Smooth muscle cell (in vitro differentiated cells): ENCODE measurements at regions not wholly inside any gene's neighbourhood (a gene's known extent, or its start where the extent isn't known, plus 50 kb on each side); places are given as distances from the start of the nearest gene placed in this dataset.
A peak's percentile ranks its signal among the peaks of the same experiment; 100 is the strongest.

Experiments used
- DNase-seq: peaks from one replicate; lab custom pipeline; 2025; ENCODE audit not compliant: unreplicated experiment; lab: John Stamatoyannopoulos, UW
- H2AFZ ChIP-seq: fragments of 200-600 bp; sonication (generic); 2 replicates; pipeline ENCODE4 v1.6.0; 2016; ENCODE audit warnings: antibody characterized with exemption, low read depth, mild to moderate bottlenecking
- H3F3A ChIP-seq: fragments of 200-600 bp; sonication (generic); 2 replicates; pipeline ENCODE4 v1.6.0; 2017; ENCODE audit warnings: antibody characterized with exemption, low read depth
- H3K27ac ChIP-seq: fragments of 200-600 bp; sonication (generic); 2 replicates; pipeline ENCODE4 v1.5.1; 2016; ENCODE audit warnings: low read depth, mild to moderate bottlenecking
- H3K27me3 ChIP-seq: fragments of 200-600 bp; sonication (generic); 2 replicates; pipeline ENCODE4 v1.6.1; 2016; ENCODE audit warnings: low read depth, mild to moderate bottlenecking
- H3K36me3 ChIP-seq: fragments of 200-600 bp; sonication (generic); 2 replicates; pipeline ENCODE4 v1.5.1; 2016; ENCODE audit warnings: low read depth
- H3K4me1 ChIP-seq: fragments of 200-600 bp; sonication (generic); 2 replicates; pipeline ENCODE4 v1.5.1; 2016; ENCODE audit warnings: low read depth
- H3K4me2 ChIP-seq: fragments of 200-600 bp; sonication (generic); 2 replicates; pipeline ENCODE4 v1.6.0; 2016; ENCODE audit warnings: mild to moderate bottlenecking
- H3K4me3 ChIP-seq: fragments of 200-600 bp; sonication (generic); 2 replicates; pipeline ENCODE4 v1.5.1; 2016; ENCODE audit warnings: mild to moderate bottlenecking
- H3K79me2 ChIP-seq: fragments of 200-600 bp; sonication (generic); 2 replicates; pipeline ENCODE4 v1.6.0; 2016; ENCODE audit warnings: low read depth, mild to moderate bottlenecking
- H3K9ac ChIP-seq: fragments of 200-600 bp; sonication (generic); 2 replicates; pipeline ENCODE4 v1.6.0; 2016; ENCODE audit warnings: low read depth
- H3K9me3 ChIP-seq: fragments of 200-600 bp; sonication (generic); replicated peaks from 2 replicates; pipeline ENCODE4 v1.5.1; 2016; ENCODE audit warnings: low read depth
- H4K20me1 ChIP-seq: fragments of 200-600 bp; sonication (generic); 2 replicates; pipeline ENCODE4 v1.6.0; 2016; ENCODE audit warnings: low read depth
- WGBS: methylation state at CpG from one replicate; pipeline ENCODE4 v1.1.7; 2016; ENCODE audit warnings: low lambda C conversion rate; 5-methylcytosine and 5-hydroxymethylcytosine counted together
- TF ChIP-seq, protein P1 (sequence below): fragments of 200-600 bp; sonication (generic); IDR thresholded peaks from 2 replicates; pipeline ENCODE4 v1.5.1; 2017; ENCODE audit warnings: borderline replicate concordance, mild to moderate bottlenecking, antibody characterized with exemption; ENCODE audit not compliant: insufficient read depth, poor library complexity, severe bottlenecking

DNA sequence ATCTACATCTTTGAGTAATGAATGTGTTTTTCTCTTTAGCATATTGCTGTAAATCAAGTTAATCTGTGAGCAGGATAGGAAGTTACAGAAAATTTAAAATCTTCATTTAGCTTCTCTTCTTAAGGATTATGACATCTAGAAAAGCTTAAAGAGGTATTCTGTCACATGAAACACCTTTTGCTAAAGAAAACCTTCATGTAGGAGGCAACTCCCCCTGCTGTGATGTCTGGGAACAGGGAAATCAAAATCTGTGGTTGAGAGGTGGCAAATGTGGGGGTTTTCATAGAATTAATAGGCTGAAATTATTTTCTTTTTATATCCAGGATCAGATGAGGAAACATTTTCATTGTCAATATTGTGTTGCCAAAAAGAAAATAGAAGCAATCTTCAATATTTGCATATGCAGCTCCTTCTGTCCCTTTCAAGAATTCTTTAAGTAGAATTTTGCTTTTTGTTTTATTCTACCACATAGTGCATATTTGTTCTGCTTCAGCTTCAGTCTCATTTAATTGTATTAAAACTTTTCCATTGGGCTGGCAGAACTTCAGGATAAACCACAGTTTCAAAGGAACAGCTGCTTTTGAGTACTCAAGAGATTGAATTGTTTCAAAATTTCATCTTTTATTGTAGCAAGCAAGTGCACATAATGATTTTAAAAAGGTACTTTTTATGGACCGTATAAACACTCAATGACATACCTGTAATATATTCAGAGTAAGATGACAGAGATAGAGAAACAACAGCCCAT, 128.4 kb downstream of the RAP2B start:
- DNase-seq, result no peak

DNA sequence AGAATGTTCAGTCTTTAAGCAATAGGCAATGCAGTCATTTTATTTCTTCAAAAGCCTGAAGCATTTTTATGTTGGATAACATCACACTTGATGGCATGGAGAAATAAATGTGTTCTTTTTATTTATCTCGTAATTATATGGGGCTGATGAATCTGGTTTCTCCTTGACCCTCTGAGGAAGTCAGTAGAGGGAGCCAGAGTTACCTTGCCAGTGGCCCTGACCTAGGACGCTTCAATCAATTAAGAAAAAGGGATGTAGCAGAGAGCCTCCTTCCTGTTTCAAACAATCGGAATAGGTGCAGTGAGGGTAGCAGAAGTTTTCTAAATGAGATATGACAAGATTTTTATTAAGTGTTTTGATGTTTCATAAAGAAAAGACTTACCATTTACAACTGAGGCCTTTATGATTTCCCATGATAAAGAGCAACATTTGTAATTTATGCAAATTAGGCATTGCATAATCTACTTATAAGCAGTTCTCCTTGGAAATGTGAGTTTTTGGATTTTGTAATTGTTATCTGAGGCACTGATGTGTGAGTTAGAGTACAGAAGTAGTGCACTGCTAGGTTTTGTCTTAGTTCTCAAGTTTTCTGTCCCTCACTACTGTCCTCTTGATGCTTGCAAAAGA, 129.1 kb downstream of the RAP2B start:
- TF ChIP-seq, protein P1, sequence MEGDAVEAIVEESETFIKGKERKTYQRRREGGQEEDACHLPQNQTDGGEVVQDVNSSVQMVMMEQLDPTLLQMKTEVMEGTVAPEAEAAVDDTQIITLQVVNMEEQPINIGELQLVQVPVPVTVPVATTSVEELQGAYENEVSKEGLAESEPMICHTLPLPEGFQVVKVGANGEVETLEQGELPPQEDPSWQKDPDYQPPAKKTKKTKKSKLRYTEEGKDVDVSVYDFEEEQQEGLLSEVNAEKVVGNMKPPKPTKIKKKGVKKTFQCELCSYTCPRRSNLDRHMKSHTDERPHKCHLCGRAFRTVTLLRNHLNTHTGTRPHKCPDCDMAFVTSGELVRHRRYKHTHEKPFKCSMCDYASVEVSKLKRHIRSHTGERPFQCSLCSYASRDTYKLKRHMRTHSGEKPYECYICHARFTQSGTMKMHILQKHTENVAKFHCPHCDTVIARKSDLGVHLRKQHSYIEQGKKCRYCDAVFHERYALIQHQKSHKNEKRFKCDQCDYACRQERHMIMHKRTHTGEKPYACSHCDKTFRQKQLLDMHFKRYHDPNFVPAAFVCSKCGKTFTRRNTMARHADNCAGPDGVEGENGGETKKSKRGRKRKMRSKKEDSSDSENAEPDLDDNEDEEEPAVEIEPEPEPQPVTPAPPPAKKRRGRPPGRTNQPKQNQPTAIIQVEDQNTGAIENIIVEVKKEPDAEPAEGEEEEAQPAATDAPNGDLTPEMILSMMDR, result peak; percentile 47
- H3K79me2 ChIP-seq, result no peaks in the 10 kb centered on the region
- H2AFZ ChIP-seq, result peak overlapping the region; percentile 45
- H3K36me3 ChIP-seq, result no peaks in the 10 kb centered on the region
- H3K27ac ChIP-seq, result peak overlapping the region; percentile 81
- no peaks in the 10 kb centered on the region for H3K27me3 ChIP-seq
- no peaks in the 10 kb centered on the region for H3K9me3 ChIP-seq
- no peak overlapping the region for H3K4me2 ChIP-seq
- no peak overlapping the region for H3K4me3 ChIP-seq
- 51% methylated on average over 3 of the region's 3 CpGs for WGBS
- no peaks in the 10 kb centered on the region for H3F3A ChIP-seq
- H4K20me1 ChIP-seq, result no peaks in the 10 kb centered on the region
- no peak for DNase-seq
- peaks cover 10% of the 10 kb centered on the region for H3K4me1 ChIP-seq
- H3K9ac ChIP-seq, result no peak overlapping the region

More for the DNA sequence above, 128.4 kb downstream of the RAP2B start:
- WGBS, result 59% methylated on average over 1 of the region's 1 CpG
- Histone ChIP-seq H3K36me3 (no peaks in the 10 kb centered on the region), H3K9me3 (no peaks in the 10 kb centered on the region), H3K4me3 (no peak overlapping the region), H3K27me3 (no peaks in the 10 kb centered on the region), H3K9ac (no peak overlapping the region), H3F3A (peaks cover 1% of the 10 kb centered on the region), H3K4me1 (peaks cover 13% of the 10 kb centered on the region), H3K27ac (peak overlapping the region; percentile 81), H3K4me2 (peak overlapping the region; percentile 42), H3K79me2 (no peaks in the 10 kb centered on the region), H2AFZ (no peak overlapping the region), H4K20me1 (no peaks in the 10 kb centered on the region)
- TF ChIP-seq, protein P1, result peak; percentile 24

DNA sequence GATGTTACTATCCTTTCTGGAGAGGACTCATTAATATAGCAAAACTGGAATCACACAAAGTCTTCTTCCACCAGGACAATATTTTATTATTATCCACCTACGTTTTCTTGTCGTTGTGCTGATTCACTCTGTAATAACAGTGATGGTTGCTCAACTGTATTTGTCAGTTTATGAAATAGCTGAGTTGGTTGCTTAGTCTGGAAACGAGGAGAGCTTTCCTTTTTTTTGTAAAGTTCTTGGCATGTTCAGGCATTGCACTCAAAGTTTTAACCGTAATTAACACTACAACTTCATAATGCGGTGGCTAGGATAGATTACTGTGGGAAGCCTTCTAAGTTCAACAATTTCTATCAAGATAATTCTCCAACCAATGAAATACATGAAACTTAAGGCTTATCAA, 131.2 kb downstream of the RAP2B start:
- H3K9me3 ChIP-seq, result no peaks in the 10 kb centered on the region
- H3K79me2 ChIP-seq, result no peaks in the 10 kb centered on the region
- H3K27me3 ChIP-seq, result no peaks in the 10 kb centered on the region
- peak overlapping the region; percentile 87 for H3K27ac ChIP-seq
- H3K36me3 ChIP-seq, result no peaks in the 10 kb centered on the region
- TF ChIP-seq, protein P1, result no peak
- H4K20me1 ChIP-seq, result no peaks in the 10 kb centered on the region
- H3F3A ChIP-seq, result no peaks in the 10 kb centered on the region
- H3K9ac ChIP-seq, result peak overlapping the region; percentile 51
- no peak overlapping the region for H3K4me3 ChIP-seq
- WGBS, result 17% methylated on average over 5 of the region's 5 CpGs
- peak overlapping the region; percentile 71 for H3K4me2 ChIP-seq
- no peak for DNase-seq
- peak overlapping the region; percentile 87 for H2AFZ ChIP-seq
- peaks cover 2% of the 10 kb centered on the region for H3K4me1 ChIP-seq

DNA sequence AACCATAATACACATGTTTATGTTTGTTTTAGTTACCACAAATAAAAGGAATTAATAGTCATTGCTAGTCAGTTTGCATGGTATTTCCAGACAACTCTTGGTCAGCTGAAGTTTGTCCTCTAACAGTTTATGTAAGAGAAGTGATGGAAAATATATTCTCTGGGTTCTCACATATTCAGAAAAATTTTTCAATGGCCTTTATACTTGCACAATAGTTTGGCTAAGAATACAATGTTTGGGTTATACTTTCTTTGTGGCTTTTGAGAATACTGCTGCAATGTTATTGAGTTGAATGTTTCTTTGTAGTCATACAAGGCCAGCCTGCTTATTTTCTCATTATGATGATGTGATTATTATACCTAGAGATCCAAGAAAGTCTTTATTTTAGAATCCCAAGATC, 133.9 kb downstream of the RAP2B start:
- no peaks in the 10 kb centered on the region for H4K20me1 ChIP-seq
- no peaks in the 10 kb centered on the region for H3K79me2 ChIP-seq
- H3K9me3 ChIP-seq, result no peaks in the 10 kb centered on the region
- no peak for DNase-seq
- no peaks in the 10 kb centered on the region for H3K36me3 ChIP-seq
- H3K4me2 ChIP-seq, result no peak overlapping the region
- H3K27ac ChIP-seq, result peak overlapping the region; percentile 29
- TF ChIP-seq, protein P1, result no peak
- H3F3A ChIP-seq, result no peaks in the 10 kb centered on the region
- no peaks in the 10 kb centered on the region for H3K4me1 ChIP-seq
- no peak overlapping the region for H3K9ac ChIP-seq
- H2AFZ ChIP-seq, result peak overlapping the region; percentile 76
- no peak overlapping the region for H3K4me3 ChIP-seq
- no peaks in the 10 kb centered on the region for H3K27me3 ChIP-seq
